Parathyroid adenoma (tissue), 2 donors: ENCODE measurements at regions not wholly inside any gene's neighbourhood (a gene's known extent, or its start where the extent isn't known, plus 50 kb on each side); places are given as distances from the start of the nearest gene placed in this dataset.

Experiments used
- H2AFZ ChIP-seq: fragments of 300-600 bp; sonication (generic); one replicate; pipeline ENCODE4 v1.7.0; 2017; ENCODE audit warnings: antibody characterized with exemption, mild to moderate bottlenecking
- H3K27ac ChIP-seq: fragments of 300-600 bp; sonication (generic); one replicate; pipeline ENCODE4 v1.7.0; 2017
- H3K27me3 ChIP-seq: fragments of 300-600 bp; sonication (generic); one replicate; pipeline ENCODE4 v1.7.0; 2017; ENCODE audit warnings: low read length; ENCODE audit not compliant: control insufficient read depth, insufficient read depth
- H3K36me3 ChIP-seq: fragments of 300-600 bp; sonication (generic); one replicate; pipeline ENCODE4 v1.7.0; 2017; ENCODE audit warnings: low read length; ENCODE audit not compliant: control insufficient read depth, insufficient read depth
- H3K4me1 ChIP-seq: fragments of 300-600 bp; sonication (generic); one replicate; pipeline ENCODE4 v1.7.0; 2017; ENCODE audit warnings: control low read depth
- H3K4me2 ChIP-seq: fragments of 300-600 bp; sonication (generic); one replicate; pipeline ENCODE4 v1.7.0; 2017; ENCODE audit warnings: low read length
- H3K4me3 ChIP-seq: fragments of 300-600 bp; sonication (generic); one replicate; pipeline ENCODE4 v1.7.0; 2017; ENCODE audit warnings: low read depth, low read length
- H3K79me2 ChIP-seq: fragments of 300-600 bp; sonication (generic); one replicate; pipeline ENCODE4 v1.7.0; 2017; ENCODE audit warnings: control low read depth
- H3K9ac ChIP-seq: fragments of 300-600 bp; sonication (generic); one replicate; pipeline ENCODE4 v1.7.0; 2017; ENCODE audit warnings: mild to moderate bottlenecking
- H3K9me3 ChIP-seq: fragments of 300-600 bp; sonication (generic); one replicate; pipeline ENCODE4 v1.7.0; 2017; ENCODE audit warnings: low read length; ENCODE audit not compliant: control insufficient read depth
- TF ChIP-seq, protein P1 (sequence below): fragments of 300-600 bp; sonication (generic); IDR thresholded peaks from one replicate; pipeline ENCODE4 v1.7.0; 2017; ENCODE audit warnings: antibody characterized with exemption, mild to moderate bottlenecking
- donor health status: primary hyperparathyroidism.

DNA sequence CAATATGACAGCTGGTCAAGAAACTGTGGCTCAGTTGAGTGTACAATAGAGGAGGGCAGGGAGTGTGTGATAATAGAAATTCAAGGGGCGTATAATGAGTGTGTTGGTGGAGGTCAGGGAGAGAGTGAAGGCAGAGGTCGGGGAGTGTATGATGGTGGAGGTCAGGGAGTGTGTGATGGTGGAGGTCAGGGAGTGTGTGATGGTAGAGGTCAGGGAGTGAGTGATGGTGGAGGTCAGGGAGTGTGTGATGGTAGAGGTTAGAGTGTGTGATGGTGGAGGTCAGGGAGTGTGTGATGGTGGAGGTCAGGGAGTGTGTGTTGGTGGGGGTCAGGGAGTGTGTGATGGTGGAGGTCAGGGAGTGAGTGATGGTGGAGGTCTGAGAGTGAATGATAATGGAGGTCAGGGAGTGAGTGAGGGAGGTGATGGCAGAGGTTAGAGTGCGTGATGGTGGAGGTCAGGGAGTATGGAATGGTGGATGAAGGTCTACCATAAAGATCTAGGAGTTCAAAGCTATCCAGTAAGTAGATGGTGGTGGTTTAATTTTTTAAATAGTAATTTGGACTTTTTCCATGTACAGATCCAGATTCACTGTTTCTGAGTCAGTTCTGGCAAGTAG, 57.7 kb upstream of the TNS3 start:
- Histone ChIP-seq H3K9ac (no peak overlapping the region), H3K4me2 (no peak overlapping the region), H3K4me3 (no peak overlapping the region), H2AFZ (no peak overlapping the region), H3K79me2 (no peaks in the 10 kb centered on the region), H3K9me3 (no peaks in the 10 kb centered on the region), H3K27ac (no peak overlapping the region), H3K27me3 (no peaks in the 10 kb centered on the region), H3K4me1 (peaks cover 11% of the 10 kb centered on the region), H3K36me3 (no peaks in the 10 kb centered on the region)
- TF ChIP-seq, protein P1, sequence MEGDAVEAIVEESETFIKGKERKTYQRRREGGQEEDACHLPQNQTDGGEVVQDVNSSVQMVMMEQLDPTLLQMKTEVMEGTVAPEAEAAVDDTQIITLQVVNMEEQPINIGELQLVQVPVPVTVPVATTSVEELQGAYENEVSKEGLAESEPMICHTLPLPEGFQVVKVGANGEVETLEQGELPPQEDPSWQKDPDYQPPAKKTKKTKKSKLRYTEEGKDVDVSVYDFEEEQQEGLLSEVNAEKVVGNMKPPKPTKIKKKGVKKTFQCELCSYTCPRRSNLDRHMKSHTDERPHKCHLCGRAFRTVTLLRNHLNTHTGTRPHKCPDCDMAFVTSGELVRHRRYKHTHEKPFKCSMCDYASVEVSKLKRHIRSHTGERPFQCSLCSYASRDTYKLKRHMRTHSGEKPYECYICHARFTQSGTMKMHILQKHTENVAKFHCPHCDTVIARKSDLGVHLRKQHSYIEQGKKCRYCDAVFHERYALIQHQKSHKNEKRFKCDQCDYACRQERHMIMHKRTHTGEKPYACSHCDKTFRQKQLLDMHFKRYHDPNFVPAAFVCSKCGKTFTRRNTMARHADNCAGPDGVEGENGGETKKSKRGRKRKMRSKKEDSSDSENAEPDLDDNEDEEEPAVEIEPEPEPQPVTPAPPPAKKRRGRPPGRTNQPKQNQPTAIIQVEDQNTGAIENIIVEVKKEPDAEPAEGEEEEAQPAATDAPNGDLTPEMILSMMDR = no peak

DNA sequence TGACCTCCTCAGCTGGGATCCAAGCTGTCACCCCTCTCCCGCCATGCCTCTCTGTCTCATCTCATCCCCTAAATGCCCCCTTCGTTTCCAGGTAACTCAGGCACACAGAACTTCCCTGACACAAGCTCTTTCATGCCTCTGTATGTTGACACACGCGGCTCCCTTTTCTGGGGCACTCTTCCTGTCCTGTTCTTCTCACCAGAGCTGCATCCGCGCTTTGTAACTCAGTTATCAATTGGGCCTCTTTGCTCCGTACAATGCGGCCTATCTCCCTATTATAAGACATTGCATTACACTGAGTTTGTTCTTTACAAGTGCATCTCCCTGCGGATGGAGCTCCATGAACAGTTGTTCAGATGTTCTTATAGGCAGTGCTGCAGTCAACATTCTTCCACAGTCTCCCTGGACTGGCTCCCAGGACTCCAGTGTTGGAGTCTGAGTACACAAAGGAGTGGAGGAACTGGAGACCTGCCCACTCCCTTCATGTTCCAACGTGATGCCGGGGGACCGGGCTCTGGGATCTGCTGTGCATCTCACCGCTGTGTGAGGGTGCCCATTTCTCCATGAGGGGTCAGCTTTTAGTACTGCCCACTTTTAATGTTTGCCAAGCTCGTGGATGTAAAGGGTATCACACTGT, 56.9 kb upstream of the TNS3 start:
- Histone ChIP-seq H3K9ac (no peak overlapping the region), H3K27ac (no peak overlapping the region), H3K9me3 (no peaks in the 10 kb centered on the region), H3K27me3 (no peaks in the 10 kb centered on the region), H2AFZ (no peak overlapping the region), H3K79me2 (no peaks in the 10 kb centered on the region), H3K4me3 (no peak overlapping the region), H3K36me3 (no peaks in the 10 kb centered on the region), H3K4me2 (no peak overlapping the region), H3K4me1 (peaks cover 11% of the 10 kb centered on the region)
- TF ChIP-seq, protein P1 = no peak

DNA sequence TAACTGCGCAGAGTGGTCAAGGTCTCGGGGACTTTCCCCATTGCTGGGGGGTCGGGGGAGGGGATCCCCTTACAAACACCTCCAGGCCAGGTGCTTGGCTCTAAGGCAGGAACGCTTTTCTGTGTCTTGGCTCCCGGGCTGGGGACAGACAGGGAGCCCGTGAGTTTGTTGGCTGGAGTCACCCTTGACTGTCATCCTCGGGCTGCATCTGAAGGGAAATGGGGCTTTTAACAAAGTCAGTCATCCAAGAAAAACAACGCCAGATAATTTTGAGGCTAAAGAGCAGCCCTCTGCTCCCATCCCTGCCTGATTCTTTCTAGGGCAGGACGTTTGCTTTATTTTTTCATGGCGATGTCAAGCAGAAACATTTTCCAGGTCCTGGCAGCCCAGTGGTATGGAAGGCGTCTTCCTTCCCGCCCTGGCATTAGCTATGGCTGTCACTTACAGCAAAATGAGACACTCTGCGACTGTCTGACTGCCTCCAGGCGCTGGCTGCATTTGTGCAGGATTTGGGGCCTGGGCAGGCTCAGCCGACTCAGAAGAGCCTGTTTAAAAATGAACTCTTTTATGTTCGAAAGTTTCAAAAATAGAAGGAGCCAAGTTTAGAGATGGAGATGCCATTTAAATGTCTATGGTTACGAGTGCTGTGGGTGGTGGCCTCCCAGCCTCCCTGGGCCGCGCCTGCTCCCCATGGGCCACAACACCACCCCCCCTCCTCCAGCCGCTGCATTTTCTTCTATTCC, 54.7 kb upstream of the TNS3 start:
- Histone ChIP-seq H2AFZ (no peak overlapping the region), H3K9me3 (no peaks in the 10 kb centered on the region), H3K4me1 (peaks cover 11% of the 10 kb centered on the region), H3K27me3 (no peaks in the 10 kb centered on the region), H3K36me3 (no peaks in the 10 kb centered on the region), H3K79me2 (no peaks in the 10 kb centered on the region), H3K9ac (no peak overlapping the region), H3K27ac (no peak overlapping the region), H3K4me2 (no peak overlapping the region), H3K4me3 (no peak overlapping the region)
- TF ChIP-seq, protein P1 = no peak

DNA sequence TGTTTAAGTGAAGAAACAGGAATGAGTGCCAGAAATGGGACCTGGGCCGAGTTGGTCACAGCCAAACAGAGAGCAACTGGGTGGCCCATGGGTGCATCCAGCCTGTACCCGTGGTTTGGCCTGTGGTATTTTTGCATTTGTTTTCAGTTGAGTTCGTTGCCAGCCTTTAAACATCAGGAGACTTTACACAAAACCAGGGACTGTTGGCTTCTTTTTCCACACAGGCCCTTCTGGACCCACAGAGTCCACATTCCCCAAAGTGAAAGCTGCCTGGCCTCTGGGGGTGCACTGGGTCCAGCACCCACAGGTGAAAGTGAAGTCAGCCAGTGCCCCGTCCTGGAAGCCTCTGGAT, 54.1 kb upstream of the TNS3 start:
- Histone ChIP-seq H3K27ac (no peak overlapping the region), H3K79me2 (no peaks in the 10 kb centered on the region), H3K9me3 (no peaks in the 10 kb centered on the region), H2AFZ (no peak overlapping the region), H3K4me2 (no peak overlapping the region), H3K27me3 (no peaks in the 10 kb centered on the region), H3K4me1 (peaks cover 11% of the 10 kb centered on the region), H3K36me3 (no peaks in the 10 kb centered on the region), H3K4me3 (no peak overlapping the region), H3K9ac (no peak overlapping the region)
- TF ChIP-seq, protein P1 = no peak
